ENCODE measurements at regions not wholly inside any gene's neighbourhood (a gene's known extent, or its start where the extent isn't known, plus 50 kb on each side); places are given as distances from the start of the nearest gene placed in this dataset.

- TF ChIP-seq ZNF274 (IDR thresholded peaks at IDR 0.05; ENCODE audit: borderline replicate concordance, extremely low read depth, low read length) = no peak
- TF ChIP-seq RFX5 (IDR thresholded peaks at IDR 0.05; ENCODE audit: borderline replicate concordance, low read depth, low read length) = no peak
- no peak for TF ChIP-seq GABPA (IDR thresholded peaks at IDR 0.05; ENCODE audit: borderline replicate concordance, insufficient read depth, low read length)
- TF ChIP-seq SP2 (IDR thresholded peaks at IDR 0.05; ENCODE audit: low read length) = no peak
- TF ChIP-seq TEAD4 (IDR thresholded peaks at IDR 0.05; ENCODE audit: low read depth, low read length) = no peak
- TF ChIP-seq FOSL1 (IDR thresholded peaks at IDR 0.05; ENCODE audit: insufficient read depth, low read depth, low read length) = no peak
- no peak for TF ChIP-seq POU5F1 (IDR thresholded peaks at IDR 0.05; ENCODE audit: low read depth, low read length)
- TF ChIP-seq POLR2A (IDR thresholded peaks at IDR 0.05; ENCODE audit: control extremely low read depth in 1 of 2, low read depth in 2 of 2, low read length in 2 of 2) = no peak
These were observed 328.8 kb downstream of the FGF9 start (continued) for GRCh38 chr13:21999666-22000065.
